Mammary epithelial cell (primary cell): ENCODE measurements at regions not wholly inside any gene's neighbourhood (a gene's known extent, or its start where the extent isn't known, plus 50 kb on each side); places are given as distances from the start of the nearest gene placed in this dataset.

Experiments used
- EZH2 ChIP-seq: IDR thresholded peaks from 2 replicates; pipeline ENCODE4 v1.6.1; 2012; ENCODE audit warnings: low read length, inconsistent platforms, borderline replicate concordance
- TF ChIP-seq, protein P1 (sequence below), 2 donors: IDR thresholded peaks in 1 of 2; conservative IDR thresholded peaks in 1 of 2; 2 replicates each; pipeline ENCODE4 v1.5.1; 2011 to 2012; ENCODE audit warnings: inconsistent platforms in 2 of 2, low read length in 2 of 2, mild to moderate bottlenecking in 2 of 2, control low read depth in 1 of 2, low read depth in 1 of 2; ENCODE audit not compliant: insufficient read depth in 1 of 2; ENCODE audit errors: extremely low read depth in 1 of 2

DNA sequence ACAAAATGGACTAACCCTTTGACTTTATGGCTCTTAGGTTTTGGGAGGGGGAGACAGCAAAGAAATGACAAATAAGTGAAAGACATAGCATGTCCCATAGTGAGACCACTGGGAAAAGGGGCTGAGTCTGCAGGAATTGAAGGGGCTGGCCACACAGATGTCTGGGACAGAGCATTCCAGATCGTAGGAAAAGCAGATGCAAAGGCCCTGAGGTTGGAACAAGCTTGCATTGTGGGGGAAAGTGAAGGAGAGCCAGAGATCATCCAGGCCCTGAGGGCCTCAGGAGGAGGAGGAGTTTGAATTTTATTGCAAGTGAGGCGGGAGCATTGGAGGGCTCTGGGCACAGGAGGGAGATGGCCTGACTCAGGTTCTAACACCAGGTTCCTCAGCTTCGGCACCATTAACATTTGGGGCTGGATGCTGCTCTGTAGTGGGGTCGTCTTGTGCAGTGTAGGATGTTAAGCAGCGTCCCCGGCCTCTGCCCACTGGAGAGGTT, 97.5 kb downstream of the CEBPB start:
- TF ChIP-seq, protein P1, sequence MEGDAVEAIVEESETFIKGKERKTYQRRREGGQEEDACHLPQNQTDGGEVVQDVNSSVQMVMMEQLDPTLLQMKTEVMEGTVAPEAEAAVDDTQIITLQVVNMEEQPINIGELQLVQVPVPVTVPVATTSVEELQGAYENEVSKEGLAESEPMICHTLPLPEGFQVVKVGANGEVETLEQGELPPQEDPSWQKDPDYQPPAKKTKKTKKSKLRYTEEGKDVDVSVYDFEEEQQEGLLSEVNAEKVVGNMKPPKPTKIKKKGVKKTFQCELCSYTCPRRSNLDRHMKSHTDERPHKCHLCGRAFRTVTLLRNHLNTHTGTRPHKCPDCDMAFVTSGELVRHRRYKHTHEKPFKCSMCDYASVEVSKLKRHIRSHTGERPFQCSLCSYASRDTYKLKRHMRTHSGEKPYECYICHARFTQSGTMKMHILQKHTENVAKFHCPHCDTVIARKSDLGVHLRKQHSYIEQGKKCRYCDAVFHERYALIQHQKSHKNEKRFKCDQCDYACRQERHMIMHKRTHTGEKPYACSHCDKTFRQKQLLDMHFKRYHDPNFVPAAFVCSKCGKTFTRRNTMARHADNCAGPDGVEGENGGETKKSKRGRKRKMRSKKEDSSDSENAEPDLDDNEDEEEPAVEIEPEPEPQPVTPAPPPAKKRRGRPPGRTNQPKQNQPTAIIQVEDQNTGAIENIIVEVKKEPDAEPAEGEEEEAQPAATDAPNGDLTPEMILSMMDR (conservative IDR thresholded peaks at IDR 0.05 in 1 of 2, IDR thresholded peaks at IDR 0.05 in 1 of 2; ENCODE audit: extremely low read depth in 1 of 2, insufficient read depth in 1 of 2, low read depth in 1 of 2, low read length in 2 of 2), result no peak
- no peak for TF ChIP-seq EZH2
